Fibroblast of the conjunctiva (primary cell): ENCODE measurements at regions not wholly inside any gene's neighbourhood (a gene's known extent, or its start where the extent isn't known, plus 50 kb on each side); places are given as distances from the start of the nearest gene placed in this dataset.

ENCODE experiments used
- DNase-seq: peaks from one replicate; pipeline ENCODE4 v3.0.0-alpha.2; 2010; ENCODE audit warnings: low read depth

DNA sequence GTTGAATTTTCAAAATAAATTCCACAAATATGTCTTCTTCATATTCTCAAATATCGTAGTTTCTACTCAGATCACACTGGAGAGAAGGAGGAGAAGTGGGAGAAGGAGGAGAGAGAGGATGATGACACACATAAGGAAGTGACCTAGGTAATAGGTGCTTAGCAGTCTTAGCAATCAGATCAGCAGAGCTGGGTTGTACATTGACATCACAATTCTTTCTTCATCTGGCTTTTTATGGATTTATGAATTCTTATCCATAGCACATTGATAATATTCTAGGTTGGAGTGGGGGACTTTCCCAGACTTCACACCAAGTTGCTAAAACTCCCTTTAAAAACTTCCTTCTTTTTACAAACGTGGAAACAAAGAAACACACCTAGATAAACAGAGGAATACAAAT lies 86.9 kb downstream of the FGF9 start:
- no peak for DNase-seq

DNA sequence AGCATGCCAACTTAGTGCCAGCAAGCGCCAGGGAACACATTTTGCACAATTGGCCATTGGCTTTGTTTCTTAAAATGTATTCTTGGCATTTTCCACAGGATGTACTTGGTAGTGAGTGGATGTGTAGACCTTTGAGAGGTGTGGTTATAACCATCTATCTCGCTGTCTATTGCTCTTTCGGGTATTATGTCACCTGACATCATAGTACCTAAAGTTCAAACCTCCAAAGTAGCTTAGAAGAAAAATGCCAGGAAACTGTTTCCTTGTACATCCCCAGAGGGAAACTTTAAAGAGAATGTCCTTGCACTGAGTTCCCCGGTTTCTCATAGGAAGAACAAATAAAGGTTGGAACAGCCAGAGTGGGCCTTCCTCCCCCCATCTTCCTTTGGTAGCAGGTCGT lies 87.6 kb downstream of the FGF9 start:
- DNase-seq, result no peak

DNA sequence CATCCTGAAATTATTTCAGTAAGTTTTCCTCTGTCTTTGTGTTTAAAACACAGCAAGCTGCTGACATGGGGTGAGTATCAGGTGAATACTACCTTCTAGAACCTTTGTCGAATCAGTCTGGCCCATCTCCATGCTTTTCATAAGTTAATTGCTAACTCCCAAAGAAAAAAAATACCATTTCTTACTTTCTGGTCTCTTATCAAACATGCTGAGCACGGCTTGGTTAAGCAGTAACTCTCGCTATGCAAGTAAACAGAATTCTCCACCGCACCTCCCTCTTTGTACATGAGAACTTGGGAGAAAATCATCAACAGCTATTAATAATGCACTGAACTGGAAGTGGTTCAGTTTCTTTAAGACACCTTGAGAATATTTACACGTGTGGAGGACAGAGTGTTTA lies 88.6 kb downstream of the FGF9 start:
- no peak for DNase-seq

DNA sequence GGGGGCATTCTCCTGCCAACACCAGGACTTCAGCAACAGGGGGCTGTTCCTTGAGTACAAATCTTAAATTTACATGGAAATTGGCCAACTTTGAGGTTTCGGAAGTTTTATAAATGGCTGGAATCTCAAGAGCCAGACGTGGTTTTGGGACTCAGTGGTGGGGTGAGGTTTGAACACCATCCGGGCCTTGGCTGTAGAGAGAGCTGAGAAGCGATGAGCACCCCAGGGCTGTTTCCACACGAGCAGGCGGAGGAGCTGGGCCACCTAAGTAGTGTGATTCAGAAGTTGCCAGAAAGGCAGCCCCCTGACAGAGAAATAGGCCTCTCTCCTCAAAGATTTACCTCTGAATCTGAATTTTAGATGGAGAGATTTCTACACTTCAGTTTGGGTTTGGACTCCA lies 89.0 kb downstream of the FGF9 start:
- no peak for DNase-seq

DNA sequence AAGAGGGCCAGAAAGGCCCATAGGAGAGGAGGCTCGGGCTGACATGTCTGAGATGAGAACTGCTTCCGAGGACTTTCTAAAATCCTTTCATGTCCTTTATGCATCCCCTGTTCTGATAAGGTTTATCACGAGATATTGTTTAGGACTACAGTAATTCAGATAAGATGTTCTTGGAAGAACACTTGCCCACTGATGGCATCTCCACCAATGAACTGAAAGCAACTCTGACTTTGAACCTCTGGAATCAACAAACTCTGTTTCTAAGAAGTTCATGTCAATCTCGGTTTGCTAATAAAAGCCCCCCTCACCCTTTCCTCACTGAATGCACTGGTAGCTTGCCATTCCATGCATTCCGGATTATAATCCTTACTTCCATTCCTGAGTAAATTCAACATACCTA lies 90.9 kb downstream of the FGF9 start:
- no peak for DNase-seq

DNA sequence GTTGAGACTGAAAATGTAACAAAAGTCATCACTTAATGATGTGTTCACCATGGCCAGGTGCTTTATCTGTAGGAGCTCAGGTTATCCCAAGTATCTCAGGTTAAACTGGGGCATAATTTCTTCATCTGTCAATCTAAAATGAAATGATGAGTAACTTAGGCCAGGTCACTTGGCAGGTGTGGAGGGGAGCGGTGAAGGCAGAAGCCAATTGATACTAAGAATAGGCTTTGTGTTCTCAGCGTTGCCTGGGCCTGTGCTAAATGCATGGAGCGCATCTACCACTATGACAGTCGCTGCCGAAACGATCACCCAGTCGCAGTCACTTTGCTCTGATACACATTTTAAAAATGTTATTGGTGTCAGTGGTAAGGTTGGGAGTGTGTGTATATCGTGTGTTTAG lies 91.6 kb downstream of the FGF9 start:
- DNase-seq, result no peak

- DNase-seq, result no peak
These were observed 96.2 kb downstream of the FGF9 start for GRCh38 chr13:21767032-21767431.

GRCh38 chr13:21771075-21771474 lies 100.2 kb downstream of the FGF9 start:
- no peak for DNase-seq

DNA sequence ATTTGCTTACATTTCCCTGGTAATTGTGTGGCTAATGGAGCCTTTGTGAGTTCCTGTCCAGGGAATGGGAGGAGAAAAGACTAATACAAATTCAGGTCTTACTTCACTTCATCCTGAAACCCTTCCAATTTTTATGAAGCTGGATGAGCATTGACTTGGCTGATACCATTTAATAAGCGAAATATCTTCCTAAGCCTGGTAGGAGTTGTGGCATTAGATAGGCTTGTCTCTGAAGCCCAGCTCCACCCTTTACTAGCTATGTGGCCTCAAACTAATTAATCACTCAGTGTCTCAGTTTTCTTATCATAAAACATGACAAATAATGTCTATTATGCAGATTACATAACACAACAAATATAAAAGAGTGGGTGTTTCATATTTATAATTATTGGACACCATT lies 106.3 kb downstream of the FGF9 start:
- no peak for DNase-seq

DNA sequence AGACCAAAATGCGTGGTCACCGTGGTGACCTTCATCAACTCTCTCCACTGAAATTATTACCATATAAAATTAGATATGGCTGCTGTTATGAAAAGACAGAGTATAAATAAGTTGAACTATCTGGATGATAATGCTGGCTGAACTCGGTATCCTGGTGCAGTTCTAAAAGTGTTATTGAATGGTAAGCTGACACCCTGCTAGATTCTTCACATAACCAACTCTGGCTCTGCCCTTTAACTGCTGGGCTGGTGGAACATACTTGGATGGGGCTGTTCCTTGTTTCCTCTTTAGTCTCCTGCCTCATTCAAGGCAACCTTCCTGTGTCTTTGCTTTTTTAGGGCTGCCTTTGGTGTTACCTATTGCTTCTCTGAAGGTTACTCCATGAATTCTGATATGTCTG lies 106.9 kb downstream of the FGF9 start:
- DNase-seq, result no peak

DNA sequence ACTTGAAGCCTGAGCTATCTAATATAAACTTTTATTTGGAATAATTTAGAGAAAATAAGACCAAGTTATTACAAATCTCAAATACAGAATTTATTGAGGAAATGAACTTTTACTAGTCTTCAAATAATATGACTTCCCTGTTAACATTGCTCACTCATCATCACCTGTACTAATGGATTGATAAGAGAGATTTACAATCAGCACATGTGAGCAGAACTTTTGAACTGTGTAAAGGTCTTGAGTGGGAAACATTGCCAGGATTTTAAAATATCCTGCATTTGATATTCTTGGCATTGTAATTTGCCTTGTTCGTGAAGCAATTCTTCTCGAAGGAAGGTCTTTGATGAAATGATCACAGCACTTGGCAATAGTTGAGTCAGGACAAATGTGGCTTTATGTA lies 111.9 kb downstream of the FGF9 start:
- no peak for DNase-seq

GRCh38 chr13:21785990-21786389 lies 115.1 kb downstream of the FGF9 start:
- DNase-seq, result no peak

- no peak for DNase-seq
These were observed 125.2 kb downstream of the FGF9 start for GRCh38 chr13:21796066-21796465.

- DNase-seq, result no peak
These were observed 126.1 kb downstream of the FGF9 start for GRCh38 chr13:21796775-21797514.

DNA sequence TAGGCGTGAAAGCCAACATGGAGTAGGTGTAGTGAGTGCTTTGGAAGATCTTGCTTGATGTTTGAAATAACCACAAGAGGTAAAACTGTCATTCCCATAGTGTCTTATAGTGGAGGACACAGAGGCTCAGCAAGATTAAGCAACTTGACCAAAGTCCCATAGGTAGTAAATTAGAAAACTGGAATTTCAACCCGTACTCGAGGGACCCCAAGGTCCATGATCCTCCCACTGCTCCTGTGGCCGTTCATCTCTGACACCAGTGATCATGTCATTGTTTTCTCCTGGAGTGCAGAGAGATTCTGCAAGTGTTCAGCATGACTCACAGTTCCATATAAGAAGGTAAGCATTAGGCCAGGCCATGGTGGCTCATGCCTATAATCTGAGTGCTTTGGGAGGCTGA lies 126.9 kb downstream of the FGF9 start:
- DNase-seq, result no peak

GRCh38 chr13:21798181-21798580 lies 127.3 kb downstream of the FGF9 start:
- DNase-seq, result no peak

DNA sequence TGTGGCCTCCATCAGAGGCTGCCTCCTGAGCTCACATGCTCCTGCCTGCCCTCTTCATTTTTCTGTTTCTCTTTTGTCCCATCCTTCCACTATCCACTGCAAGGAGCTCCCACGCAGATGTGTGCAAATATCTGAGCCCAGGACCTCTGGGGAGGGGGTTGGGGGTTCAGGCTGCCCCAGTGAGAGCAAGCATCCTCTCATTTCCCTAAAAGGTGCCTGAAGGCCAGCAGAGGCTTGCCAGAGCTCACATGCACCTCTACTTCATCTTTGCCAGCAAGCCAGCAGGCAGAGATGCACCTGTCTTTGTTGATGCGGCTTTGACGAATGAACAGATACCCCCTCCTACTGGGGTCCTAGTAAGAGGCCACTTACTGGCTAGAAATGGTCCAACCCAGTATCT lies 128.8 kb downstream of the FGF9 start:
- no peak for DNase-seq

GRCh38 chr13:21800837-21801616 lies 130.2 kb downstream of the FGF9 start:
- DNase-seq, result no peak

- no peak for DNase-seq
These were observed 134.9 kb downstream of the FGF9 start for GRCh38 chr13:21805733-21806132.

DNA sequence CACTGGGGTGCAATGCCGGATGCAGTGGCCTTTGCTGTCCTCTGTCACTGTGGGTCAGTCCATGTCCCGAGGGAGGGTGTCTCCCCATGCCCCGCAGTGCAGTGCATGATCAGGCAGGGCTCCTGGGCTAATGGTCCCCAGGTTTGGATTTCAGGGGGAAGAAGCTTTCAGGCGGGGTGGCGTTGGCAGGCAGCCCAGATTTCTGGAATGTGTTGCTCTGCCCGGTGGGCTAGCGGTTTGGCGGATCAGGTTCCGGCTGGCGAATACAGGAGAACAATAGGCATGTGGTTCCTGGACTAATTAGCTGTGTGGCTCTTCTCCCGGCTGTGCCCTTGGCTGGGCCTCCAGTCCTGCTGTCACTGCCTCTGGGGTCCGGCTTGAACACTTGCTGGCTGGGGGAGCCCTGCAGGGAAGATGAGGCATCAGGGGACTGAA lies 141.3 kb downstream of the FGF9 start:
- DNase-seq, result no peak

DNA sequence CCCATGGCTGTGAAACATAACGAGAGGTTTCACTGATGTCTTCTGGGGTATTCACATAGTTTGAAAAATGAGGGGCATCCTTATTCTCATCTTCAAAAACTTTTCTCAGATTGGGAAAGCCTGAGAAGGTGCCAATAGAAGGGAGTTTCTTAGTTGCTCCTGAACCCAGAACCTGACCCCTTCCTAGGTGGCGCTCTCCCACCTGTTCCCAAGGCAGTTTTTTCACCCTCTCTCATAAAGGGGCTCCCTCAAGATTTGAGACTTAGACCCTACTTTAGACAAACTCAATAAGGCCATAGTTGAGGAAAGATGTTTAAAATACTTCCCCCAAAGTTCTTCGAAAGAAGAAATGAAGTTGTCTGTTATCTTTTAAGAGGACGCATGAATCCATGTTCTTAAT lies 142.2 kb downstream of the FGF9 start:
- DNase-seq, result no peak

GRCh38 chr13:21813844-21814243 lies 143.0 kb downstream of the FGF9 start:
- DNase-seq, result no peak

GRCh38 chr13:21814604-21815003 lies 143.7 kb downstream of the FGF9 start:
- DNase-seq, result no peak

DNA sequence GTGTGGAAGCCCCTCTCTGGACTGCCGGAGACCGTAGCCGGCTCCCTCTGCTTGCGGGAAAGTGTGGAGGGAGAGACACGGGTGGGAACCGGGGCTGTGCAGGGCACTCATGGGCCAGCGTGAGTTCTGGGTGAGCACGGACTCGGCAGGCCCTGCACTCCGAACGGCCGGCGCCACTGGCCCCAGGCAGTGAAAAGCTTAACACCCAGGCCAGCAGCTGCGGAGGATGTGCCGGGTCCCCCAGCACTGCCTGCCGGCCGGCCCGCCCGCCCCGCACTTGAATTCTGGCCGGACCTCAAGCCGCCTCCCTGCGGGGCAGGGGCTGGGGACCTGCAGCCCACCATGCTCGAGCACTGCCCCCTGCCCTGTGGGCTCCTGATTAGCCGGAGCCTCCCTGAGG lies 147.0 kb downstream of the FGF9 start:
- no peak for DNase-seq
